HG02759 (cell line): ENCODE measurements at regions not wholly inside any gene's neighbourhood (a gene's known extent, or its start where the extent isn't known, plus 50 kb on each side); places are given as distances from the start of the nearest gene placed in this dataset.
A peak's percentile ranks its signal among the peaks of the same experiment; 100 is the strongest.

Experiments used
- ATAC-seq: cut with Tn5 transposase; IDR thresholded peaks from one replicate; pipeline ENCODE4 v1.9.1; 2021; ENCODE audit warnings: mild to moderate bottlenecking, moderate library complexity; ENCODE audit not compliant: unreplicated experiment

DNA sequence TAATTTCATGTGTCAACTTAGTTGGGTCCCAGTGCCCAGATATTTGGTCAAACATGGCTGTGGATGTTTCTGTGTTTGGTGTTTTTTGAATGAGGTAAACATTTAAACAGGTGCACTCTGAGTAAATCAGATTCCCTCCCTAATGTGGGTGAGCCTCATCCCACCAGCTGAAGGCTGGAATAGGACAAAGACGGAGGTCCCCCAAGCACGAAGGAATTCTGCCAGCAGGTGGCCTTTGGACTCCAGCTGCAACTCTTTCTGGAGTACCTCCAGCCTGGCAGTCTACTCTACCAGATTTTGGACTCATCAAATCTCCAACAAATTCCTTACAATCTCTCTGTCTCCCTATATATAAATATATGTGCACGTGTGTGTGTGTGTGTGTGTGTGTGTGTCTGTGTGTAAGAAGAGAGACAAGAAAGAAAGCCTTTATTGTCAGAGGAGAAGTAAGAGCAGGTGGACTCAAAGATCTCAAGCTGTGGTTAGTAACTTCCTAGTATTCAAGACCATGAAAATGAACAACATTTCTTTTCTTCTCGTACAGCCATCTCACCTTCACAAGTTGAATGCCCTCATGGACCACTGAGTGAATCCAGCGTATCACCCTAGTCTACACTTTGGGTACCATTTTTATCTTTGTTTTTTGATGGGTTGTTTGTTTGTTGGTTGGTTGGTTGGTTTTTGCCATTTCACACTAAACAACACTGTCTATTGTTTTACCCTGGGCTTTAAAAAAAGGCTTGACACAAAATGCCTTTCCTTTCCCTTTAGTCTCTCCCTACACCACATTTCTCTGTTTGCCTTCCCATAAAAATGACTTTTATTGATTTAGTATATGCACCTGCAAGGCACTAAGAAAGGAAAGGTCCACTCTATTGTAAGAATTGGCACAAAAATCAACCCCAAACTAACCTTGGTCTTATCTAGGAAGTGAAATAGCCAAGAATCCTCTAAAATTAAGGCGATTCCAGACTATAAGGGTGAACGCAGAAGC, 118.7 kb downstream of the TENT4A start:
- no peak for ATAC-seq

DNA sequence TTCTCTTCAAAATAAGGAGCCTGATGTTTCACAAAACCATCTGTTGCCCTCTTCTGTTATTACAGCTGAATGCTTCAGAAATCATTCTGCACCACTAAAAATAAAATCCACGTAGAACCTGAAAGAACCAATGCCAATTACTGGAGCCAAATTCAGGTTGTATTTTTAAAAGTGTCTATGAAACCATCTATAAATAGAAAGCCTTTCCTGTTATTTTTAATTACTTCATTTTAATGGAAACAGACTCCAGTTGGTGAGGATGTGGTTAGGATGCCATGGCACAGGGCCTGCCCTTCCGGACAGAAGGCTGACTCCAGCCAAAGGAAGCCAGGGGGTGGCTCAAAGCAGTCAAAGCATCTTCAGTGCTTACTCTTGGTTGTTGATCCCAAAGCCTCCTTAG, 119.8 kb downstream of the TENT4A start:
- no peak for ATAC-seq

DNA sequence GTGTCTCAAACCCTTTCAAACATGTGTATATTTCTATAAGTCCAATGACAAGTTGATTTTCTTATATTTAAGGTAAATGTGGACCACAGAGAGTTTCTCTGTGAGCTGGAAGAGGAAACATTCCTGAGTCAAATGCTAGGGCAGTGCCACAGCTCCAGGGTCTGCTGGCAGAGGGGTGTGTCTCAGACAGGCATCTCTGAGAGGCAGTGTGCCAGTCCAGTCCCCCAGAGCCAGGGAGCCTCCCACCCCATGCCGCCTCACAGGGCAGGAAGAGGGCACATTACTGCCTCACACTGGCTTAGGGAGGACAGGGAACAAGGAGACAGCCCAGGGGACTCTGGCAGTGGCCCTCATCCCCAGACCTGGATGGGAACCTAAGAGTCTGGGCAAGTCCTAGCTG, 120.2 kb downstream of the TENT4A start:
- no peak for ATAC-seq

DNA sequence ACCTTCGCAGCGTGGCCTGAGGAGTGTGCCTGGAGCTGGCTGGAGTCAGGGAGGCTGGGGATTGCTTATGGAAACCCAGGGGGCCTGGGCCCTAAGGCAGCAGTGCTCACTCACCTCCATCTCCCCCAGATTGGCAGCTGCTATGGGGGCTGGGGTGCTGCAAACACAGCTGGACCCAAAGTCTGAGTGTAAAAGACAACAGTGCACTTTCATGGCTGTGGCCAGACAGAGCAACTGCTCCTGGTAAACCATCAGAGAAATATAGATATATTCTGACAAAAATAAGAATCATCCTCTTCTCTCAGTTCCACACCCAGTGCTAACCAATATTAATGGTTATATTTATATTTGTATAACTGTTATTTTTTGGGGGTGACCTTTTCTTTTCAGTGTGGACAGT, 123.9 kb downstream of the TENT4A start:
- ATAC-seq = no peak

DNA sequence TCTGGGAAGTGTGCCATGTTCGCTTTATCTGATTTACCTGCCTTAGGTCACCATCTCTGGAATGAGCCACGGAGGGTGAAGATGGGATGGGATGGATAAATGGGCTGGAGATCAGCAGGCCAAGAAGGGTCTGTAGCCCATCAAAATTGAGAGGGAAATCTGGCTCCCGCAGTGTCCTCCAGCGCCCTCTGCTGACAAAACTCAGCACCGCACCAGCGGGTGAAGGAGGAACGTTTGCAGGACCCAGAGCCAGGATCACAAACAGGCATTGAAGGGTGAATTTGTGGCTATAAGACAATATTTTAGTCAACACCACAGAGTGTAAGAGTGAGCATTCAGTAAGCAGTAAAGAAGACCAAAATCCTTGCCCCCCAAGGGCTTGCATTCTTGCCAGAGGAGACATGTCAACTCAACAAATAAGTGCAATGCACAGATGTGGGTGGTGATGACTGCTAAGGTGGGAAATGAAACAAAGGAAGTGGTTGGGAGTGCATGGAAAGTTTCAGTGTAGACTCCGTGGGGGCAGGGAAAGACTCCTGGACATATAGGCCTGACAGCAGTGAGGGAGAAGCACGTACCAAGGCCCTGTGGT, 124.4 kb downstream of the TENT4A start:
- ATAC-seq = peak; percentile 60

DNA sequence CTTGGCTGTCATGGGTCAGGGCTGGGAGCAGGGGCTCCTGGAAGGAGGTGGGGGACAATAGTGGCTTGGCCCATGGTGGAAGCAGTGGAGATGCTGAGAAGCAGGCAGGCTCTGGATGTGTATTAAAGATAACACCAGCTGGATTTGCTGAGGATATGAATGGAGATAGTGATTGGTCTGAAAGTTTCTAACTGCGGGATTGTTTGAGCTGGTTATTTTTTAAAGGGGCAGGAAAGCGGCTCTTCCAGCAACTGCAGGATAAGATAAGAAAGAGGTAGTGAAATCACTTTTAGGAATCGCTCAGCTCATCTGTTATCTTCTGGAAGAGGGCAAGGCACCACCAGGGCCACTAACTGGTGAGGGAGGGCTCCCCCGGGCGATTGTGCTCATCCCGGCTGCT, 125.5 kb downstream of the TENT4A start:
- ATAC-seq = no peak

DNA sequence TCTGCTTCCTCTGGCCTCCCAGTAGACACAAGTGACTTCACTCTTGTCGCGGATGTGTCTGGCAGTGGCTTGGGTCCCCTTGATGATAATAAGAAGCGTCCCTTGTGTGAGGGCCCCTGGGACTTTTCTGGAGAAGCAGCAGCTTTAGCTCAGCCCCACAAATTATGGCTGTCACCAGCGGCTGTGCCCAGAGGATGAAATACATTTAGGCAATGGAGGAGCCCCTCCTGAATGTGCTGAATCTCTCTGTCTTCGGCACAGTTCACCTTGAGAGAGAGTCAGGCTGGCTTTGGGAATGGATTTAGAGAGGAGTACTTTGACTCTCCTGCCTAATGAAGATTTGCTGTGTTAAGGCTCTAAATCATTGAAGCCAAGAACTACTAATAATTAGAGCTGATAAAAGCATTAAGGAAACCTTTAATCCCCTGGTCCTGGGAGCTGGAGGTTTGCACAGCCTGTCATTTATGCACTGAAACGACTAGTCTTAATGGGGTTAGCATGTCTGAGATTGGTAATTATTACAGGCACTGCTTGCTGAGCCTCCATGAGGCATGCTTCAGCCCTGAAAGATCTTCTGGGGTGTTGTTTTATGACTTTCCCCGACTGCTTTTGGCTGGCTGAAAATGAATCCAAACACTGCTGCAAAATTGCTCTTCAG, 127.0 kb downstream of the TENT4A start:
- no peak for ATAC-seq

DNA sequence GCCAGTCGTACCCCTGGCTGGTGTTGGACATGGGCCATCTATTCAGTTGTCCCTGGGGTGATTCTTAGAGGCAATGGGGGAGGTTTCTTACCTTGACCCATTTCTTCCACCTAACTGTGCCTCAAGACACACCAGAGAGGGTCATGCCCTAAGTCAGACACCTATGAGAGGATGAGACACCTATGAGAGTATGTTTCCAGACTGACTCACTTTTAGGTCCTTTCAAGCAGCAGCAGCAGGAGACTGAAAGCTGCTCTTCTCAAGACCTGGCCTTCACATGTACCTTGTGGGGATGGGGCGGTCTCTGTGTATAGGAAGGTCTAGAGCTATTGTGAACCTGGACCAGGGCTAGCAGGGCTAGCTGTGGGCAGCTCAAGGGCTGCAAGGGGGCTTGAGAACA, 130.1 kb downstream of the TENT4A start:
- ATAC-seq = no peak

DNA sequence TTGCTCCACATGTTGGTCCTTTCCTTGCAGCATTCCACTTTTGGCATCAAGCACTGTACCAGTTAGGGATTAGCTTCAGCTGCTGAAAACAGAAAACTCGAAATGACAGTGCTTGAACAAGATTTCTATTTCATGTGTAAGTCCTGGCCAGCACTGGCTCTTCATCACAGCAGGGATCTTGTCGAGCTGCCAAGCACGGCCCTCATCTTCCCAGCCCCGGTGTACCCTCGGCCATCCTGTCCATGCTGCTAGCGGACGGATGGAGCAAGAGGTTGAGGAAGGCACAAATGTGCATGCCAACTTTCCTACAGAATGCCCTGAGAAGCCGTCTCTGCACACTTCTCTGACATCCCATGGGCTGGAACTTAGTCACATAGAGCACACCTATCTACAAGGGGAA, 130.6 kb downstream of the TENT4A start:
- no peak for ATAC-seq

DNA sequence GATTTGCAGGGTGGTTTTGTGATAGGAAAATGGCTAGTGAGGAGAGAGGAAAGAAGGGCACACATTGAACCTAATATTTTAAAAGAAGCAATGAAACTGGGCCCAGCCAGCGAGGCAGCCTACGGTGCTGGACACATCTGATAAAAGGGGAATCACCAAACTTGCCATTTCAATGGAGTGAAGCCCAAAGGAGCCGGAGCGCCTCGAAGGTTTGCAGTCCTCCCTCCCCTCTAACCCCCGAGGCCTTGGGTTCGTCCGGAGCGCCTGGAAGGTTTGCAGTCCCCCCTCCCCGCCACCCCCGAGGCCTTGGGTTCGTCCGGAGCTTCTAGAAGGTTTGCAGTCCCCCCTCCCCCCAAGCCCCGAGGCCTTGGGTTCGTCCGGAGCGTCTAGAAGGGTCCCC, 132.6 kb downstream of the TENT4A start:
- no peak for ATAC-seq

DNA sequence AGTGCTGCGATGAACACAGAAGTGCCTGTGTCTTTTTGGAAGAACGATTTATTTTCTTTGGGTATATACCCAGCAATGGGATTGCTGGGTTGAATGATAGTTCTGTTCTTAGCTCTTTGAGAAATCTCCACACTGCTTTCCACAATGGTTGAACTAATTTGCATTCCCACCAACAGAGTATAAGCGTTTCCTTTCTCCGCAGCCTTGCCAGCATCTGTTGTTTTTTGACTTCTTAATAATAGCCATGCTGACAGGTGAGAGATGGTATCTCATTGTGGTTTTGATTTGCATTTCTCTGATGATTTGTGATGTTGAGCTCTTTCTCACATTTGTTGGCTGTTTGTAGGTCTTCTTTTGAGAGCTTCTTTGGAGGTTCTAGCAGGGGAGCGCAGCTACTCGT, 134.6 kb downstream of the TENT4A start:
- no peak for ATAC-seq

DNA sequence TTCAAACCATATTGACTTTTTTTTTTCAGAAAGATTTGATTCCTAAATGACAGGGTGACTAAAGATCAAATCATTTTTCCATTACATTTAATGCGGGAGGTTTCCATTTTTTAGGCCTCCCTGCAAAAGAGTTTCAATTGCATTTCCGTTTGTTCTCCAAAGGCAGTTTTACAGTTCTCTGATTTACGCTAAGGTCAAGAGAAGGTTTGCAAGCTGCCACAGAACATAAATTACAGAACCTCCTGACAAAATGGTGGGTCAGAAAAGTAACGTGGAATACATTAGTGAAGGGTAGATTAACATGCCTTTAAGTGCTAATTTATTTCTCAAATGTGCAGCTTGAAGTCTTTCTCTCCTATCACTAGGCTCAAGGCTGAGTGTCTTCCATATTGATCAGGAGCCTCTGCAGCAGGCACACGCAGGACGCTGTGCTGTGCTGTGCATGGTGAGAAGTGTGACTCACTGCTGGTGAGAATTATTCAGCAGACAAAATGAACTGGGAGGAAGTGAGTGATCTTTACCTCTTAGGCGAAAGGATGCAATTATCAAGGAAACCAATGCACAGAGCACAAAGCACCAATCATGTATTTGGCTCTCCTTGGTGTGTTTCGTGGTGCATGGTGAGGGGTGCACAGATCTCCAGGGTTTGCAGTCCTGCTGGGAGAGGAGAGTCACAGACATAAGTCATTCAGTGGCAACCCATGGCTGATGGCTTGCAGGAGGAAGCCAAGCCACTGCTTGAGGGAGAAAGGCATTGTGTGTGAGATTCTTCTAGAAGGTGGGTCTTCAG, 136.3 kb downstream of the TENT4A start:
- ATAC-seq = no peak

DNA sequence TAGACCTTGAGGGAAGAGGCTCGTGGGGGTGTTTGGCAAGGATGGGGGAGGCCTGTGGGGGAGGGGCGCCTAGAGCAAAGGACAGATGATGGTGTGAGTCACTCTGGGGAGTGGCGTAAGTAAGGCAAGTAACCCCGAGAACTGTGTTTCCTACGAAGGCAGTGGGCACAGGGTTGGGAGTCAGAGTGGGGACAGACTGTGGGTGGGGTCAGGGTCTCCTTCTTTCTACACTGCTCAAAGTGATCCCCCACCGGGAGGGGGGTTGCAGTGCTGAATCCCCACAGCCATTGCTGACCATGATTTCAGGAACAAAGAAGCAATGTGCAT, 136.8 kb downstream of the TENT4A start:
- ATAC-seq = no peak

DNA sequence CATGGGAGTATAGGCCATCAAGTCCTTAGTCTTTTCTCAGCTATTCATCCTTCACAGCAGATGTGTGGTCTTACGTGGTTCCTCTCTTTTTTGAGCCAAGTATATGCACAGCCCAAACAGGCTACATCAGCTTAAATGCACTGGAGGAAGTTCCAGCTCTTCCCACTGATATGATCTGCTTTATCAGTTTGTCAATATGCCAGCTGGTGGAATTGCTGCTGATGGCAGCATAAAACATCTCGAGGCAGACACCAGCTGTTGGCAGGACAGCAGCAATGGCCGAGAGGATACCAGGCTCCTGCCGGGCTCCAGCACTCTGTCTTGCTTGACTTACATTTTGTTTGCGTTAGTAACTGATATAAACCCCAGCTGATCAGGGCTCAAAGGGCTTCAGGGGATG, 143.4 kb downstream of the TENT4A start:
- ATAC-seq = no peak

DNA sequence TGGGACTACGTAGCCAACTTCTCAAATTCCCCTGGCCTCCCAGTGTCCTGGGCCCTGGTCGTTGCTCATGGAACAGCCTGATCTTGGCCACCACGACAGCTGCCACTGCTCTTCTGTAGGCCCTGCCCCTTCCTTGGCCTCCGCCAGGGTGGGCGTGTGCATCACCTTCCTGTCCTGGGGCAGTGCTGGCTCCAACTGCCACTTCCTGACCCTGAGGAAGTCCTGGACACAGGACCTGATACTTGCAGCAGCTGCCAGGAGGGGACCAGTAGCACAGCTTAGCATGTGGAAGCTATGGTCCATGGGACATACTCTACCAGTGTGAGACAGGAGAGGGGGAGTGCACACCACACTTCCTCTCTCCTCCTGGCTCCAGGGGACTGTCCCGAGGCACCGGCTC, 145.2 kb downstream of the TENT4A start:
- ATAC-seq = no peak

DNA sequence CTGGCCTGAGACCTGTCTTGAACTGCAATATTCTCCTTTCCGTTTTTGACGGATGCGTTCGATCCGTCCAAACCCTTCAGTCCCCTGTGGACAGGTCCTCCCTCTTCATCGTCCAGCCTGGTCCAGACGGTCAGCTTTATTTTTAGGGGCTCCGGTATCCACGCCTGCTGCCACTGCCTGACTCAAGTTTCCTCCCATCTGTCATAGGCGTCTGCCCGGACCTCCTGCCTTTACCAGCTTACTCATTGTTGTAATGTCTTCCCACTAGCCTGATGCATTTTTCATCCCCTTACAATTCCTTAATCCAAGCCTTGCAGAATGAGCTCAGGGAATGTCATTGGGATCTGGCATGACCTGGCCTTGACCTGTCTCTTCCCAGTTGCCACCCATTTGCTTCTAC, 145.8 kb downstream of the TENT4A start:
- no peak for ATAC-seq

DNA sequence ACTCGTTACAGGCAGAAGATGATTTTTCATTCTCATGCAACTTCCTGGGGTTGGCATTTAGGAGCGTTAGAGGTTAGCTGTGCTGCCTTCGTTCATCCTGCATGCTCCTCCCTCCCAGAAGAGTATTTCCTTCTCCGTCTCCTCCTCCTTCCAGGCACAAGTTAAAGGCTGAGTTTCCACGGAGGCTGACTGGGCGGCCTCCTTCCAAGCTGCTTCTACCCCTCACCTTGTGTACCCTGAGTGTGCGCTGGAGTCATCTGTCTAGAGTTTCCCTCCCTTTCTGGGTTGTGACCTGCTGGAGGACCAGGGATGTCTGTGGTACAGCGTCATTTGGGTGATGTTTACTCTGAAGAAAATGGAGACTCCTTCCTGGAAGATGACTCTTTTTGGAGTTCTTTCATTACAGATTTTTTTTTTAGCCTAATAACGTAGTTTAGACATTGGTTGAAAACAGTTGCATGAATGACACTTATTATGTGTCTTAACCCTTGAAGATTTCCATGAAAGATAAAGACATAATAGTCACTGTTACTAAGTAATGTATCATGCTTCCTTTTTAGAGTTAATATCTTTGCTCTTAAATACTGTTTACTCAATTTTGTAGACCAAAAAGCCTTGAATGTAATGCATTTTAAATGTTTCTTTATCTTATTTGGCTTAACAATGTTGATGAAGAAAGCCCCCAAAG, 146.9 kb downstream of the TENT4A start:
- ATAC-seq = no peak

DNA sequence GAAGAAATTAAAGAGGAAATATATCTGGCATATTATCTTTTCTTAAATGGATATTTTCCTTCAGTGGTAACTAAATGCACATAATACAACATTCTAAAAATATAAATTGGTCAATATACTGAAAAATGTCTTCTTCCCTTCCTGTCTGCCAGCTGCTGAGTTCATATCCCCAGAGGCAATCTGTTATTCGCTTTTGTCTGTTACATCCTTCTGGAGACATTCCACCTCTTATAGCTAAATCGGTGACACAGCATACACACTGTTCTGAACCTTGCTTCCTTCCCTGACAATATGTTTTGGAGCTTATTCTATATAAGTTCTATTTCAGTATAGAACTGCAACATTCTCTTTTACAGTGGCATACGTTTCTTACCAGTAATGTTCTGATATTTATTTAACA, 147.8 kb downstream of the TENT4A start:
- ATAC-seq = no peak

DNA sequence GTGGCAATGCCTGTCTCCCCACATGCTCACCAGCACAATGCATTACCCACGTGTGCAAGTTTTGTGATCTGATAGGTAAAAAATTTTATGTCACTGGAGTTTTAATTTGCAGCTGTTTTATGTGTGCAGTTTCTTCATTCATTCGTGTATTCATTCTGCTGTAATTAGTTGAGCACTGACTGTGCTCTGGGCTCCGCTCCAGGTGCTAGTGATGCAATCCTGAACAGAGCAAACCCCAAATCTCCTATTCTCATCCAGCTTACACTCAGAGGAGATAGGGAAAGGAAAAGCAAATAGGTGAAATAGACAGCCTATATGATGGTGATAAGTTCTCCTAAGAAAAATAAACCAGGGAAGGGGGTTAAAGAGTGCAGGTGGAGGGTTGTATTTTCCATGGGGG, 148.4 kb downstream of the TENT4A start:
- no peak for ATAC-seq

DNA sequence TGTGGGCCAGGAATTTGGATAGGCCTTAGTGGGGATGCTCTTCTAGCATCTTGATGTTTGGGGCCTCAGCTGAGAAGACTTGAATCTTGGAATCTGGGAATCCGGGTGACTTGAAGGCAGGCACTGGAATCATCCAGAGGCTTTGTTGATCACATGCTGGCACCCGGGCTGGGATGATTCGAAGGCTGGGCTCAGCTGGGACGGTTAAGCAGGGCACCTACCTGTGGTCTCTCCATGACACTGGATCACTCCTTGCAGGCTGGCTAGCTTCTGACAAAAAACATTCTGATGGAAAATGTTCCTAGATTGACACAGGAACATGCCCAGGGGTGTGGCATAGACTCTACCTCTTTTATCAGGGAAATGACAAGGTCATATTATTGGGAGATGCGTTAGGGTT, 149.1 kb downstream of the TENT4A start:
- no peak for ATAC-seq

DNA sequence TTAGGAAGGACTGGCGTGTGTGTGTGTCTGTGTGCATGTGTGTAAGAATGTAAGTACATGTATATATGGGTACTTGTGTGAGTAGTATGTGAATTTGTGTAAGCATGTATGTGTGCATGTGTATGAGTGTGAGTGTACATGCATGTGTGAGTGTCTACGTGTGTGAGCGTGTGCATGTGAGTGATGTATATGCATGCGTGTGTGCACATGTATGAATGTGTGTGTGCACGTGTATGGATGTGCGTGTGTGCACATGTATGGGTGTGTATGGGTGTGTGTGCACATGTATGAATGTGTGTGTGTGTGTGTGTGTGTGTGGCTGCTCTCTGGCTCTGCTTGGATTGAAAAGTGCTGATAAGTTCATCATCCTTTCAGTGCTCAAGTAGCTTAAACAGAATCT, 154.5 kb downstream of the TENT4A start:
- ATAC-seq = no peak
